NB4 (cell line): ENCODE measurements at regions not wholly inside any gene's neighbourhood (a gene's known extent, or its start where the extent isn't known, plus 50 kb on each side); places are given as distances from the start of the nearest gene placed in this dataset.

Experiments
- POLR2A ChIP-seq: IDR thresholded peaks from 2 replicates; pipeline ENCODE4 v1.6.1; 2011; ENCODE audit warnings: mild to moderate bottlenecking; ENCODE audit not compliant: insufficient read length; ENCODE audit errors: extremely low read depth
- TF ChIP-seq, protein P1 (sequence below): IDR thresholded peaks from one replicate; pipeline ENCODE4 v1.5.1; 2012; ENCODE audit warnings: low read depth, low read length

- no peak for TF ChIP-seq POLR2A
- TF ChIP-seq, protein P1, sequence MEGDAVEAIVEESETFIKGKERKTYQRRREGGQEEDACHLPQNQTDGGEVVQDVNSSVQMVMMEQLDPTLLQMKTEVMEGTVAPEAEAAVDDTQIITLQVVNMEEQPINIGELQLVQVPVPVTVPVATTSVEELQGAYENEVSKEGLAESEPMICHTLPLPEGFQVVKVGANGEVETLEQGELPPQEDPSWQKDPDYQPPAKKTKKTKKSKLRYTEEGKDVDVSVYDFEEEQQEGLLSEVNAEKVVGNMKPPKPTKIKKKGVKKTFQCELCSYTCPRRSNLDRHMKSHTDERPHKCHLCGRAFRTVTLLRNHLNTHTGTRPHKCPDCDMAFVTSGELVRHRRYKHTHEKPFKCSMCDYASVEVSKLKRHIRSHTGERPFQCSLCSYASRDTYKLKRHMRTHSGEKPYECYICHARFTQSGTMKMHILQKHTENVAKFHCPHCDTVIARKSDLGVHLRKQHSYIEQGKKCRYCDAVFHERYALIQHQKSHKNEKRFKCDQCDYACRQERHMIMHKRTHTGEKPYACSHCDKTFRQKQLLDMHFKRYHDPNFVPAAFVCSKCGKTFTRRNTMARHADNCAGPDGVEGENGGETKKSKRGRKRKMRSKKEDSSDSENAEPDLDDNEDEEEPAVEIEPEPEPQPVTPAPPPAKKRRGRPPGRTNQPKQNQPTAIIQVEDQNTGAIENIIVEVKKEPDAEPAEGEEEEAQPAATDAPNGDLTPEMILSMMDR: no peak
These were observed 97.3 kb downstream of the CD8B2 start for GRCh38 chr2:106584304-106584954.
